Activated CD8-positive, alpha-beta memory T cell treated with anti-CD3 and anti-CD28 coated beads, Interleukin-2, amount 50 U/mL, for 4 hours (primary cell): ENCODE measurements at regions not wholly inside any gene's neighbourhood (a gene's known extent, or its start where the extent isn't known, plus 50 kb on each side); places are given as distances from the start of the nearest gene placed in this dataset.

Experiments
- DNase-seq: peaks from one replicate; pipeline ENCODE4 v3.0.0-alpha.2; 2020

GRCh38 chr10:83908506-83908905 lies 230.8 kb upstream of the GHITM start:
- DNase-seq, result no peak

- no peak for DNase-seq
These were observed 230.3 kb upstream of the GHITM start for GRCh38 chr10:83909001-83909400.

- DNase-seq, result no peak
These were observed 223.5 kb upstream of the GHITM start for GRCh38 chr10:83915801-83916200.

- no peak for DNase-seq
These were observed 221.5 kb upstream of the GHITM start for GRCh38 chr10:83917537-83918506.

GRCh38 chr10:83919187-83919586 lies 220.1 kb upstream of the GHITM start:
- no peak for DNase-seq

GRCh38 chr10:83921984-83922860 lies 217.1 kb upstream of the GHITM start:
- DNase-seq, result no peak

GRCh38 chr10:83925133-83925532 lies 214.2 kb upstream of the GHITM start:
- DNase-seq, result no peak

GRCh38 chr10:83926606-83927005 lies 212.7 kb upstream of the GHITM start:
- no peak for DNase-seq

- DNase-seq, result no peak
These were observed 212.1 kb upstream of the GHITM start for GRCh38 chr10:83927166-83927565.

- DNase-seq, result no peak
These were observed 209.9 kb upstream of the GHITM start for GRCh38 chr10:83929399-83929798.

- DNase-seq, result no peak
These were observed 207.6 kb upstream of the GHITM start for GRCh38 chr10:83931669-83932068.

GRCh38 chr10:83932245-83932644 lies 207.1 kb upstream of the GHITM start:
- DNase-seq, result no peak

- no peak for DNase-seq
These were observed 205.2 kb upstream of the GHITM start for GRCh38 chr10:83934062-83934461.

GRCh38 chr10:83934641-83935338 lies 204.5 kb upstream of the GHITM start:
- no peak for DNase-seq

- DNase-seq, result no peak
These were observed 204.0 kb upstream of the GHITM start for GRCh38 chr10:83935339-83935736.

- DNase-seq, result no peak
These were observed 203.4 kb upstream of the GHITM start for GRCh38 chr10:83935911-83936310.

- DNase-seq, result no peak
These were observed 202.1 kb upstream of the GHITM start for GRCh38 chr10:83937161-83937560.

- DNase-seq, result no peak
These were observed 201.5 kb upstream of the GHITM start for GRCh38 chr10:83937826-83938225.

- DNase-seq, result no peak
These were observed 198.1 kb upstream of the GHITM start for GRCh38 chr10:83941189-83941588.

- no peak for DNase-seq
These were observed 196.9 kb upstream of the GHITM start for GRCh38 chr10:83942410-83942809.

- no peak for DNase-seq
These were observed 196.3 kb upstream of the GHITM start for GRCh38 chr10:83943049-83943448.

- no peak for DNase-seq
These were observed 195.4 kb upstream of the GHITM start for GRCh38 chr10:83943920-83944319.
